GM03348 (cell line): ENCODE measurements at regions not wholly inside any gene's neighbourhood (a gene's known extent, or its start where the extent isn't known, plus 50 kb on each side); places are given as distances from the start of the nearest gene placed in this dataset.
"Not testable (repeated sequence)": the region's sequence is repeated elsewhere in the genome, so short reads cannot be mapped to it uniquely, and the experiment has no call there.

ENCODE experiments used
- DNase-seq: peaks from one replicate; pipeline ENCODE4 v3.0.0; 2012; ENCODE audit warnings: low spot score

GRCh38 chr11:7874056-7874455 is 57.0 kb downstream of the OR10A6 start:
- no peak for DNase-seq

GRCh38 chr11:7872890-7873289 is 58.2 kb downstream of the OR10A6 start:
- no peak for DNase-seq

DNA sequence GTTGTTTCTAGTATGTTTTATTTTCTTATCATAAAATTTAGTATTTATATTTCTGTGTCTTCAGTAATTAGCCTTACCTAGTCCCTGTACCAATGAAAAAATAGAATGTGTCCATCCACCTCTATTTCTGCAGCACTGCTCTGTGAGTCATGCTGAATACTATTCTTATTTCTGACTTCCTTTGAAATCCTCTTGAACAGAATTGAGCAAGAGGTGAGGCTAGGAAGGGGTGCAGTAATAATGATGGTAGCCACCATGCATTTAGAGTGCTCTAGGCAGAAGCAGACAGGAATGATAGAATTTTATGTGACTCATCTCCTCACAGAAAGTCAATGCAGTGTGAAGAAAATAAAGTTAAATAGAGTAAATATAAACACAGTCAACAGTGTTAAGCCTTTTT is 60.0 kb downstream of the OR10A6 start:
- DNase-seq: peak; percentile 8

DNA sequence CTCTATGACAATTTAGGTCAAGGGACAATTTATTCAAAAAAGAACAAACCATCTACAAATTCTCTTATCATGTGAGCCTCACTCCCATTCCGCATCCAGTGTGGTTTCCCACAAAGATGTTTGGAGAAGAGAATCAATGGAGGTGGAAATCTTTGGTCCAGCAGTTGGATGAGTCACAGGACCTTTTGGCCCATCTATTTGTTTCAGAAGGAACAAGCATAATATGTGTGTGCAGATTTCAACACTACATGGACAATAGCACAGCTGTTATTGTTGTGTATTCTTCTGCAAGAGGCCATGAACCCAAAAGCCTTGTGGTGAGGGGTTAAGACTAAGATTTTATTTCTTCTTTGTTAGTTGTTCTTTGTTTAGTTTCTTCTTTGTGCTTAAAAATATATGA is 61.6 kb downstream of the OR10A6 start:
- no peak for DNase-seq

GRCh38 chr11:7861292-7861691 is 64.5 kb upstream of the OR5P2 start:
- DNase-seq: not testable (repeated sequence)

DNA sequence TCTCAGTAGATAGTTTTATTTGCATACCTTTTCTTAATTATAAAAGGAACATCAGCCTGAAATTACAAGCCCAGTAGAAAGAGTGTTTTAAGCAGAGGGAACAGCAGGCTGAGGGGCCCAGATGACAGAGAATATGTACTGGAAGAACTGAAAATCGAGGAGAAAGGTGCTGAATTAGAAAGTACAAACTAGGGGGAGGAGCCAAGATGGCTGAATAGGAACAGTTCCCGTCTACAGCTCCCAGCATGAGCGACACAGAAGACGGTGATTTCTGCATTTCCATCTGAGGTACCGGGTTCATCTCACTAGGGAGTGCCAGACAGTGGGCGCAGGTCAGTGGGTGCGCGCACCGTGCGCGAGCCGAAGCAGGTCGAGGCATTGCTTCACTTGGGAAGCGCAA is 64.1 kb upstream of the OR5P2 start:
- DNase-seq: not testable (repeated sequence)

DNA sequence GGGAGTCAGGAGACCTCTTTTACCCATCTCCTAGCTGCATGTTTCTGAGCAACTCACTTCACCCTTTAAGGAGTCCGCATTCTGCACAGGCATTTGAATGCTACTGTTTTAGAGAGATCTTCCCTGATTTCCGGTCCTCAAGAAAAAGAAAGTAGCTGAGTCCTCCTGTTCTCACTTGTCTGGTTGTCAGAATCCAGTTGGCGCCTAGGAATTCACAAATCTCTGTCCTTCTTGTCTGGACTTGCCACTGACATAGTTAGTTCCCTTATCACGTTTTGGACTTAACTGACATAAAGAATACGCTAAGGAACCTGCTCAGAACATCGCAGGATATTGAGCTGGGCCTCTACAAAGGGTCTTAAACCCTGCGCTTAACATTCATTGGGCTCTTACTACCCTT is 61.3 kb upstream of the OR5P2 start:
- DNase-seq: no peak

DNA sequence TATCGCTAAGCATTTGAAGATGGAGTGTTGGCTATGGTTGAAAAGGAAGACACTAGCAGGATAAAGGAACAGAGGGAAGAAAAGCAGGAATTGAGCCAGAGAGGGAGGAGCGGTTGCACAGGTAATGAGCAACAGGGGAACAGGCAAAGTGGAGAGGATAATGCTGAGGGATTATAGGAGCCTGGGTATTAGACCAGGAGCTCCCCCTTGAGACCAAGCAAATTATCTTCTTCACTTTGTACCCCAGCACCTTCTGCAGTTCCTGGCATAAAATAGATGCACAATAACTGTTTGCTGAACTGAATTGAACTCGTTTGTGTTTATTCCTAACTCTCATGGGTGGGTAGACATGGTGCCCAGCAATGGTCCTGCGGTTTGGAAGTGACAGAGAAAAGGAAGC is 54.6 kb upstream of the OR5P2 start:
- DNase-seq: no peak

DNA sequence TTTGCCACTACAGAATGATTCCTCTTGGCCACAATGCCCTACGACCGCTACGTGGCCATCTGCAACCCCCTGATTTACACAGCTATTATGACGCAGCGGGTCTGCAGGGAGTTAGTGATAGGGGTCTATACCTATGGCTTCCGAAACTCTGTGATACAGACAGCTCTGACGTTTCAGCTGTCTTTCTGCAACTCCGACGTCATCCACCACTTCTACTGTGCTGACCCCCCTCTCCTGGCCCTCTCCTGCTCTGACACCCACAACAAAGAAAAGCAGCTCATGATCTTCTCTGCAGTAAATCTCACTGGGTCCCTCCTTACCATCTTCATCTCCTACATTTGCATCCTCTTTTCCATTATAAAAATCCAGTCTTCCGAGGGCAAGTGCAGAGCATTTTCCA is 52.3 kb upstream of the OR5P2 start:
- no peak for DNase-seq
